WTC11 (cell line): ENCODE measurements at regions not wholly inside any gene's neighbourhood (a gene's known extent, or its start where the extent isn't known, plus 50 kb on each side); places are given as distances from the start of the nearest gene placed in this dataset.

ENCODE experiments used
- AR ChIP-seq: fragments of 250-450 bp; sonication (Bioruptor Pico); IDR thresholded peaks from 2 replicates; pipeline ENCODE4 v1.9.0; 2021; ENCODE audit warnings: mild to moderate bottlenecking
- ATF1 ChIP-seq: sonication (generic); formaldehyde crosslinking; IDR thresholded peaks from 2 replicates; pipeline ENCODE4 v1.8.1; 2023; ENCODE audit warnings: mild to moderate bottlenecking, moderate library complexity, missing genetic modification reagents
- ATF6 ChIP-seq: sonication (generic); formaldehyde crosslinking; IDR thresholded peaks from 2 replicates; pipeline ENCODE4 v1.8.1; 2023; ENCODE audit warnings: mild to moderate bottlenecking, missing genetic modification reagents
- CBFB ChIP-seq: sonication (generic); formaldehyde crosslinking; IDR thresholded peaks from 2 replicates; pipeline ENCODE4 v1.8.1; 2022; ENCODE audit warnings: mild to moderate bottlenecking, low read depth, missing genetic modification reagents
- CREM ChIP-seq: sonication (generic); formaldehyde crosslinking; IDR thresholded peaks from 2 replicates; pipeline ENCODE4 v1.8.1; 2022; ENCODE audit warnings: mild to moderate bottlenecking, missing genetic modification reagents, moderate library complexity
- CTCF ChIP-seq: fragments of 200-600 bp; IDR thresholded peaks from 2 replicates; pipeline ENCODE4 v1.8.0; 2022; ENCODE audit warnings: antibody characterized with exemption
- E2F5 ChIP-seq: sonication (generic); formaldehyde crosslinking; IDR thresholded peaks from 2 replicates; pipeline ENCODE4 v1.8.1; 2022; ENCODE audit warnings: mild to moderate bottlenecking, moderate library complexity, missing genetic modification reagents
- EMX1 ChIP-seq: fragments of 250-450 bp; sonication (Bioruptor Pico); IDR thresholded peaks from 2 replicates; pipeline ENCODE4 v1.8.0; 2021; ENCODE audit warnings: mild to moderate bottlenecking
- HMGXB4 ChIP-seq: sonication (generic); formaldehyde crosslinking; IDR thresholded peaks from 2 replicates; pipeline ENCODE4 v1.8.1; 2023; ENCODE audit warnings: mild to moderate bottlenecking, moderate library complexity, missing genetic modification reagents
- MLX ChIP-seq: sonication (generic); formaldehyde crosslinking; IDR thresholded peaks from 2 replicates; pipeline ENCODE4 v1.8.1; 2023; ENCODE audit warnings: mild to moderate bottlenecking, missing genetic modification reagents, moderate library complexity
- NFYB ChIP-seq: sonication (generic); formaldehyde crosslinking; conservative IDR thresholded peaks from 2 replicates; pipeline ENCODE4 v1.8.0; 2022; ENCODE audit warnings: low read depth, missing genetic modification reagents
- PREB ChIP-seq: sonication (generic); formaldehyde crosslinking; IDR thresholded peaks from 2 replicates; pipeline ENCODE4 v1.8.1; 2022; ENCODE audit warnings: mild to moderate bottlenecking, missing genetic modification reagents, moderate library complexity, borderline replicate concordance
- RORB ChIP-seq: fragments of 250-450 bp; sonication (Bioruptor Pico); IDR thresholded peaks from 2 replicates; pipeline ENCODE4 v1.9.0; 2021; ENCODE audit warnings: mild to moderate bottlenecking
- TCF7 ChIP-seq: sonication (generic); formaldehyde crosslinking; IDR thresholded peaks from 2 replicates; pipeline ENCODE4 v1.8.0; 2022; ENCODE audit warnings: mild to moderate bottlenecking, low read depth, missing genetic modification reagents, moderate library complexity
- ZNF263 ChIP-seq: sonication (generic); formaldehyde crosslinking; IDR thresholded peaks from 2 replicates; pipeline ENCODE4 v1.8.1; 2022; ENCODE audit warnings: low read depth, mild to moderate bottlenecking, moderate library complexity, missing genetic modification reagents
- ZNF416 ChIP-seq: fragments of 250-450 bp; sonication (Bioruptor Pico); IDR thresholded peaks from 2 replicates; pipeline ENCODE4 v1.9.0; 2021; ENCODE audit warnings: mild to moderate bottlenecking, inconsistent platforms
- ZNF423 ChIP-seq: fragments of 250-450 bp; sonication (Bioruptor Pico); IDR thresholded peaks from 2 replicates; pipeline ENCODE4 v2.1.2; 2022; ENCODE audit warnings: mild to moderate bottlenecking, moderate library complexity
- ZNF512 ChIP-seq: sonication (generic); formaldehyde crosslinking; IDR thresholded peaks from 2 replicates; pipeline ENCODE4 v1.8.1; 2022; ENCODE audit warnings: missing genetic modification reagents, borderline replicate concordance
- ZNF671 ChIP-seq: fragments of 250-450 bp; sonication (Bioruptor Pico); IDR thresholded peaks from 2 replicates; pipeline ENCODE4 v1.8.0; 2021; ENCODE audit warnings: mild to moderate bottlenecking
- ZSCAN18 ChIP-seq: fragments of 250-450 bp; sonication (Bioruptor Pico); IDR thresholded peaks from 2 replicates; pipeline ENCODE4 v2.1.2; 2022; ENCODE audit warnings: mild to moderate bottlenecking, moderate library complexity

GRCh38 chr10:44310762-44311562, 73.9 kb downstream of the CXCL12 start (continued):
- TF ChIP-seq HMGXB4 (CRISPR knock-in tag) (peak; percentile 98), ZNF263 (CRISPR knock-in tag) (no peak), TCF7 (CRISPR knock-in tag) (no peak), ZNF416 (CRISPR knock-in tag) (no peak), ZNF512 (no peak), CTCF (0 out of 2 replicates have a peak, but pooled peaks have one; percentile 61), ZNF671 (CRISPR knock-in tag) (0 out of 2 replicates have a peak, but pooled peaks have one; percentile 70), NFYB (CRISPR knock-in tag) (no peak), CREM (CRISPR knock-in tag) (peak; percentile 68; the same call in 1 of the 2 replicates), CBFB (CRISPR knock-in tag) (peak; percentile 93; the same call in 1 of the 2 replicates), ATF1 (0 out of 2 replicates have a peak, but pooled peaks have one; percentile 63), PREB (no peak), AR (CRISPR knock-in tag) (no peak), E2F5 (peak; percentile 94), RORB (CRISPR knock-in tag) (no peak), ATF6 (CRISPR knock-in tag) (no peak), MLX (CRISPR knock-in tag) (0 out of 2 replicates have a peak, but pooled peaks have one; percentile 63), ZSCAN18 (no peak), ZNF423 (CRISPR knock-in tag) (no peak; the same call in 1 of the 2 replicates), EMX1 (CRISPR knock-in tag) (peak; percentile 35; the same call in 1 of the 2 replicates)
